Stimulated activated CD8-positive, alpha-beta memory T cell treated with anti-CD3 and anti-CD28 coated beads, Interleukin-12 subunit alpha, Interleukin-12 subunit beta, amount 100 ng/mL, for 24 hours (primary cell): ENCODE measurements at regions not wholly inside any gene's neighbourhood (a gene's known extent, or its start where the extent isn't known, plus 50 kb on each side); places are given as distances from the start of the nearest gene placed in this dataset.
"Not testable (repeated sequence)": the region's sequence is repeated elsewhere in the genome, so short reads cannot be mapped to it uniquely, and the experiment has no call there.

Experiments used
- DNase-seq: peaks from one replicate; pipeline ENCODE4 v3.0.0-alpha.2; 2020; ENCODE audit errors: extremely low read depth

DNA sequence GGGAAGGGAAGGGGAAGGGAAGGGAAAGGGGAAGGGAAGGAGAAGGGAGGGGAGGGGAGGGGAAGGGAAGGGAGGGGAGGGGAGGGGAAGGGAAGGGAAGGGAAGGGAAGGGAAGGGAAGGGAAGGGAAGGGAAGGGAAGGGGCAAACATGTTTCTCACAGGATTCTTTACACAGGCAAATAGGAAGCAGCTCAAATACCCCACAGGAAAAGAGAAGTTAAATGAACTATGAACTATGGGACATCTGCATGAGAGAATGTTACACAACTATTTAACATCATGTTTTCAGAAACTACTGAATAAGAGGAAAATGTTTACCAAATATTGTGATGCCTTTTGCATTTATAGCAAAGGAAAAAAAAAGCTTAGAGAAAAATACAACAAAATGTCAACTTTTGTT, 125.4 kb upstream of the SLC30A5 start:
- DNase-seq, result no peak

DNA sequence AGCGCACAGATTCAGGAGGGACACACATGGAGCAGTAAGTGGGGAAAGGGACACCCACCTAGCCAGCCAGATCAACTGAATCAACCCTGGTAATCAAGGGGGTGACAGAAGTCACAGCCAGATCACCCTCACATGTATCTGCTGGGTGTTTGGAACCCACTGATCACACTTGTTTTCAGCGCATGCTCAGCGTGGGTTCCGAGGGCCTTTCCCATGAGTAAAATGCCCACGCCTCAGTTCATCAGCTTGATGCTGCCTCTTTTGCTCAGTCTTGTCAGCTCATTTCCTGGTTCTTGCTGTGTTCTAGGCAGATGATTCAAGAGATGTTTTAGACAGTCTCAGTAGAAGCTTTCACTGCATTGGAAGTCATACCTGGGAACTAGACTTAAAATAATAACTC, 123.2 kb upstream of the SLC30A5 start:
- DNase-seq, result no peak

DNA sequence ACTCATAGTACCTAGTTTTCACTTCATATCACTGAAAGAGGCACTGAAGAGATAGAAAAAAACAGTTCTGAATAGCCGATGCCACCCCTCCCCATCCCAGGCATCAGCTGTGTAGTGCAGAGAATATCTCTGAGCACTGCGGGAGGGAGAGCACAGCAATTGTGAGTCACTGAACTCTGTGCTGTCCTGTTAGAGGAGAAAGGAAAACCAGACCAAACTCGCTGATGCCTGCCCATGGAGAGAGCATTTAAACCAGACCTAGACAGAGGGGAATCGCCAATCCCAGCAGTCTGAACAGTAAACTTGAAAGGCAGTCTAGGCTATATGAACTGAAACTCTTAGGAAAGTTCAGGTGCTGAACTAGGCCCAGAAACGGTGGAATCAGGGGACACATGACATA, 120.1 kb upstream of the SLC30A5 start:
- DNase-seq, result no peak

DNA sequence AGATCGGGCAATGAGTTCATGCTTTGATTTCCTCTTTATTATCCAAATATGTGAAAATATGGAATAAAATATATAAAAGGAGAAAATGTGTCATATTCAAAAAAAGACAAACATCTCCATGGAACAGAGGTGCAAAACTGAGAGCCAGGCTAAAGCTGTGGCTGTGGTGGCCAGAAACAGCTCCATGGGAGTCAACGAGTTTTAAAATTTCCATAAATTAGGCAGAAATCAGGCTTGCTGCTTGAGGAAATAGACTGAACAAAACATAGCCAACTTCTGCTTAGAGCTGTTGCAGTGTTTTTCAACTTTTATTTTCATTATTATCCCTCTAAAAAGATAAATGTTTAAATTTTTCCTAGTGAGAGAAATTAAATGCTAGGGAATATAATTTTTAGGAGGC, 110.8 kb upstream of the SLC30A5 start:
- DNase-seq, result no peak

DNA sequence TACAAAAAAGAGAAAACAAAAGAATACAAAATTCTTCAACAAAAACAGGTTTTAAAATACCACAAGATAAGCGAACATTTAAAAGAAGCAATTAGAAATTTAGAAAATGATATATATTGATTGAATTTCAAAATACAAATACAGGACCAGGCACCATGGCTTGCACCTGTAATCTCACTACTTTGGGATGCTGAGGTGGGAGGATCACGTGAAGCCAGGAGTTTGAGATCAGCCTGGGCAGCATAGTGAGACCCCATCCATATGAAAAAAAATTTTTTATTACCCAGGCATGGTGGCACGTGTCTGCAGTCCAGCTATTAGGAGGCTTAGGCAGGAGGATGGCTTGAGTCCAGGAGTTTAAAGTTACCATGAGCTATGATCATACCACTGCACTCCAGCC, 109.9 kb upstream of the SLC30A5 start:
- no peak for DNase-seq

DNA sequence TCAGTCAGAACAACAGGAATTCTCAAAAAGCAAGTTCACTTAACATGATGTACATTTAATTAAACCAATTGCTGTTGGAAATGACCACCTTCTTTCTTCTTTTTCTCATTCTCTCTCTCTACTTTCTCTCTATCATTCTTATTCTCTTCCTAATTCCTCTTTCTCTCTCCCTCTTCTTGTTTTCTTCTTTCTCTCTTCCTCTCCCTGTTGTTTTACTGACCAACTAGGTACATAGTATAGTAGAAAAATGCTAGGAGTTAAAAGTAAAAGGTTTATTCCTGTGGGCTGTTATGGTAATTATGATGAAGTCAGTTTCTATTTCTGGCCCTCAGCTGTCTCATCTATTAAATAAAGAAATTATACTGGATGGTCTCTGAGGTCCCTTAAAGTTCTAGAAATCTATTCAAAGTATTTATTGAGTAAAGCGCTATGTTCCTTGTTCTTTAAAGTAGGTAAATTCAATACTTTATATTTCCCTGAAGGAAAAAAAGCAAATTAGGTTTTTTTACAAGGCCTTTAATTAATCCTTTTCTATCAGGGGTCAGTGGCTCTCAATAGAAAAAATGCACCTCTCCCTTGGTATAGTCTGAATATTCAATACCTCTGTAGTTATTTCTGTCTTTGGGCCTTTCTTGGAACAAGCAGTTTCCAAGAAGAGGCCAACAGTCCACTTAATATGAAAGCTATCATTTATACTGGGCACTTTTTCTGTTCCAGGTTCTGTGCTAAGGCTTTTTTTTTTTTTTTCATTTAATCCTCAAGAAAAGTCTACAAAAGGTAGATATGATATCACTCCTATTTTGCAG, 102.3 kb upstream of the SLC30A5 start:
- no peak for DNase-seq

DNA sequence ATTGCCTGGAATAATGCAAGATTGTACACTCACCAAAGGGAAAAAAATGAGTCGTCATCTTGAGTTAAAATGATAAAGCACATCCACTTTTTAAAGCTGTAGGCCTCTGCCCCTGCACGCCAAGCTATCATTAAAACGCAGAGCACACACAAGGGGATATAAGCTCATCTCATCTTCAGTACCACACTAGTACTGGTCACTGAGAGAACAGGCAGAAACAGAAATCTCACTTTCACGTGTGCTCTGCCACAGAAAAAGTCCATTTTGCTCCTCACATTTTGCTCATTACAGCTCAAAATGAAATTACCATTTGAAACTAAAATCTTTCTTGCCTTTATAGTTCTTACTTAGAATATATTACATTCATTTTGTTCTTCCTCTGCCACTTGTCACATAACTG, 99.2 kb upstream of the SLC30A5 start:
- DNase-seq, result no peak

DNA sequence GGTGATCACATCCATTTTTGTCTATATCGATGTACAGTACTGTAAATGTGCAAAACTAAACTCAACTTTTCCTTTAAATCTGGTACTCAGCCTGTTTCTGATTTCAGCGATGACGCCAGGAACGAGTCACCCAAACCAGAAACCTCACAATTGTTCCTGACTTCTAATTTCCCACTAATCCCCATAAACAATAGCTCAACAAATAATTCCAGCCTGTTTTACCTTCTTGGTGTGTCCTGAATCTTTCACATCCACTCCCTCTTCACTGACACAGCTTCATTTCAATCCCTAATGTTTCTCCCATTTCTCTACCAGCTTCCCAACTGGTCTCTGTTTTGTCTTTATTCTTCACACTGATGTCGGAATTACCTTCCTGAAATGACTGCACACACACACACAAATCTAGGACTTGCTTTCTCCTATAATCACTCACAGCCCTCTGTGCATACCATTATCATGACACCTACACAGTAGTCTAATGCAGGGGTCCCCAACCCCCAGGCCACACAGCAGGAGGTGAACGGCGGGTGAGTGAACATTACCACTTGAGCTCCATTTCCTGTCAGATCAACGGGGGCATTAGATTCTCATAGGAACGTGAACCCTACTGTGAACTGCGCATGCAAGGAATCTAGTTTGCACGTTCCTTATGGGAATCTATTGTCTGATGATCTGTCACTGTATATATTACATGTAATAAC, 97.8 kb upstream of the SLC30A5 start:
- no peak for DNase-seq

DNA sequence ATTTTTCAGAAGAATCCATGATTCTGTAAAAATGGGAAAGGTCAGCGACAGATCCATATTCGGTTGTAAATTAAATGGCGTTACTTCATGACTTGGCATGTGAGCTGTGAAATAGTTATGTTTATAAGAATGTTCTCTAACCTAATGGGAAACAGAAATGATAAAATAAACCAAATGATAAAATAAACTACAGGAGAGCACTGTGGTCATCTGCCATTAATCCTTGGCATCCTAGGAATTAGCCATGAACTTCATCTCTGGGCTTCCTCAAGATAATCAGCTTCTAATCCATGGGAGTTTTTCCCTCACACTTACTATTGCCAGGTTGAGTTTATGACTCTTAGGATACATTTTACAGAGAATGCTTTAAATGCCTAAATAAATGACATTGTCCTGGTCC, 94.6 kb upstream of the SLC30A5 start:
- DNase-seq, result no peak

DNA sequence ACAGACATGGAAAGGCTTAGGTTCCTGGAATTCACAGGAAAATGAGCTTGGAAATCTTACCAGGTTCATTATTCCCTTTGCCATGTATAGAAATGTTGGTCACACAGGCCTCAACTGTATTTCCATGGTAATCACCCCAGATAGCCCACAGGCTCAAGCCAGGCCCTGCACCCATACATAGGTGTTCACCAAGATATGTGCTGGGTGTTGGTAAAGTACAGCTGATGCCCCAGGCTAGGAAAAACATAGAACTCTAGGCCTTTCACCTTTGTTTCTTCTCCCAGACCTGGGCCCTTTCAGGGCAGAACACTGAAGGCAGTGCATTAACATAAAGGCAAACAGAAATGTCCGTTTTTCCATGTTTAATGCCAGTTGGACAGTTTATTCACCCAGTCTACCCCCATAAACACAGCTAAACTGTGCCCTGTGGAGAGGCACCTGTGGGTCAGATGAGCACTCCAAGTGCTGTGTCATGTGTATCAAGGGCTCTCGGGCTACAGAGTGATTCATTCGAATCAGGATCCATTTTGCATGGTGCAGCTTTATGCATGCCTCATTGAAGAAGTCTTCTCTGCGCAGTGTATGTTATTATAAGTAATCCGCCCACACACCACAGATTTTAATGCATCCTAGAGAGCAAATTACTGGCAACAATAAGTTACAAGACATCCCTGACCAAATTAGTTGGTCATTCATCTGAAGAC, 93.4 kb upstream of the SLC30A5 start:
- no peak for DNase-seq

DNA sequence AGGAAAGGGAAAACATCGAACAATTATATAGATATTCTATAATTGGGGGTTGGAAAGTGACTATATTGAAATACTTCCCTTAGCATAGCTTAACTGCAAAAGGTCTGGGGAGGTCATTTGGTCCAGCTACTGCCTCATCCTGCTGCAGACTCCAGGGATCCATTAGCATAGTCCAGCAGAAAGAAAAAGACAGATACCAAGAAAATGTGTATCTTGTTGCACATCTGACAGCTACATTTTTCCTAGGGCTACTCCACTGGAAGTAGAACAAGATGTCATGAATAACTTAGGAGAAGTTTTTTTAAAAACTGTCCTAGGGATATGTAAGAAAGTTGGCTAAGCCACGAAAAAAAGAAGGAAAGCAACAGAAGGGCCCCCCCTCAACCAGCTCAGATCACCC, 92.9 kb upstream of the SLC30A5 start:
- DNase-seq, result no peak

DNA sequence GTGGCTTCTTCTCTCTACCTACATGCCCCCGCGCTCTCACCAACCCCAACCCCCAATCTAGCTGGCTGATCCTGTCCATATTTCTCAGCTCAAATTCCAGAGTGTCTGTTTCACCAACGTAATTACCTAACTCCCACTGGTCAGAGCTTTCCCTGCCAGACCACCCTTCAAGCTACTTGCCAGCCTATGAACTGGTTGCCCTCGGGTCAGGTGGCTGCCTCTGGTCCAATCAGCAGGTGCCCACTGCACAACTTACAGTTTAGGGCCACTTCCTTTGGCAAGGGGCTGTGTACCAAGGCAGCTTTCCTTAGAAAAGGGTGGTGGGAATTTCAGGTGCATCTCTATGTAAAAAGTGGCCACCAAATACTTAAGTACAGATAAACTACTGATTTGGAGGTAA, 92.2 kb upstream of the SLC30A5 start:
- DNase-seq, result no peak

DNA sequence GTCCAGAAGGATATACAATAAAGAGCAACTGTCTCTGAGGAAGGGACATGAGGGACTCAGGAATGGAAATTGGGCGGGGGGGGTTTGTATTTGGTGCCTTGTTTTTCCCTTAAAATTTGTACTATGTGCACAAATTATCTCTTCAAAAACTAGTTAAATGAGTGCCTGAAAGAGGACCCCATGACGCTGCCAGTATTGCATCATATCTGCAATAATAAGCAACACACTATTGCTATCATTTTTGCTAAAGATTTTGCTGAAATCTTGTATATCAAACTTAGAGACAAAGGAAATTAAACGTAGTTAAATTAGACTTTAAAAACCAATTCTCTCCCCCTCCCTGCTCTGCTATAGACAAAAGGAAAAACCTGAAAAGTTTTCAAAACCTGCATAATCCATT, 89.7 kb upstream of the SLC30A5 start:
- no peak for DNase-seq

DNA sequence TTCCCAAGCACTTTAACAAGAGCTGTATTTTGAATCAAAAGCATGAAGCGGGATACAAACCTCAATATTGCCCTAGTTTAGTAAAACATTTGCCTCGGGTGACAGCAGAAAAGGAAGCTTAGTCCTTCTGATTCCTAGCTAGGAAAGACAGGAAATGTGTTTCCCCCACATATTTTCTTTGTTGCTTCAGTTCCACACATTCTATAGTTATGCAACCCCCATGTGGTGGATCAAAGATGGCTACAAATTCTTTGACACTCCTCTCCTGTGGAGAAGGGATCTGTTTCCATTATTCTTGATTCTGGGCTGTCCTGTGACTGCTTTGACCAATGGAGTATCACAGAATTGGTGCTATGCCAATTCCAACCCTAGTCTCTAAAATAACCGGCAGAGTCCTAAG, 89.1 kb upstream of the SLC30A5 start:
- no peak for DNase-seq

DNA sequence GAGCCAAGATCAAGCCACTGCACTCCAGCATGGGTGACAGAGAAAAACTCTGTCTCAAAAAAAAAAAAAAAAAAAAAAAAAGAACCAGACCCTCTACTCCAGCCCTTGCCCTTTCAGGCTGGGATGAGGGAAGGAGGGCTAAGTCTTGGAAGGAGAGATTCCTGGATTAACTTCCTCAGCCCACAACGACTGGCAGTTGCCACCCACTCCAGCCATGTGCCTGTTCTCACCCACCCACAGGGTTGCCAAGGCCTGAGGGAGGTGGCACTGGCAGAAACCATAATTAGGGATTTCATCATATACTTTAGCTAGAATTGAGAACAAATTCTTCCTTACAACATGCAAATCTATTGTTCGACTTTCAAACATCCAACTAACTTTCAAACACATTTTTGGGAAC, 87.8 kb upstream of the SLC30A5 start:
- DNase-seq, result no peak

DNA sequence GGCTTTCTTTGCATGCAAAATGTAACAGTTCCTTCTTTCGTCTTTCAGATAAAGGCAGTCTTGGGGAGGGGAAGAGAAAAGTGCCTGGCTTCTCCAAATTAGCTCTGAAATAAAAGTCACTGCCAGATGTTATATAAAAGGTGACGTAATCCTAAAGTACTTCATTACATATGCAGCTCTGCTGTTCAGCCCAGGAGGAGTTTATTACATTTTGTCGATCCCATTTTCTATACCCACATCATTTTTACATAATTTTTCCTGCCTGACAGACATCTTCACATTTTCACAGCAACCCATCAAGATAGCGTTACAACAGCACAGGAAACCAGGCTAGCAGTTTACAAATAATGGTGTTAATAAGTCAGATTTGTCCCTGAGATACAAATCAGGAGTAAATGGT, 86.7 kb upstream of the SLC30A5 start:
- DNase-seq, result no peak

DNA sequence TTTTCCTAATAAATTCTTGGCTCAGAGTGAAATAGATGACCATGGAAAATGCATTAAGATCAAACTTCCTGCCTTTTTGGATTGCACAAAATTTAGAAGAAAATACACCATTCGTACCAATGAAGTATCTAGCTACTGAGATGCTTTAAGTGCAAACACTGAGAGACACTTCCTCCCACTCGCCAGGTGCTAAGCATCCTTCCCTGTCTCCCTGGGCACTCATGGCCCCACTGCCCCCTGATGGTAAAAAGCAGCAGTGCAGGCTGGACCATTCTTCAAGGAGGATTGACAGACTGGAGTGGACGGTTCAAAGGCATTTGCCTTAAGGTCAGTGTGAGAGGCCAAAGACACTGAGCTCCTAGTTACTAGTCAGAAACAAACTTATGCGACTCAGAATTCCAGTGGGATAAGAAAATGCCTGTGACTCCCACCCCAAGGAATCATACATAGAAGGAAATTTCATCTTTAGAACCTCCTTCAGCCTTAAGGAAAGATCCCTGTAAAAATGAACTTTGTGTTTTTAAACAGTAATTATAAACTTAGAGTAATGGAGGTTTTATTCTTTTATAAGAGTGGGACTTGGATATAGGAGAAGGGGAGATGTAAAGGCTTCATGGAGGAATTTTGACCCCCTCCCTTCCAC, 86.0 kb upstream of the SLC30A5 start:
- peak; percentile 20 for DNase-seq

DNA sequence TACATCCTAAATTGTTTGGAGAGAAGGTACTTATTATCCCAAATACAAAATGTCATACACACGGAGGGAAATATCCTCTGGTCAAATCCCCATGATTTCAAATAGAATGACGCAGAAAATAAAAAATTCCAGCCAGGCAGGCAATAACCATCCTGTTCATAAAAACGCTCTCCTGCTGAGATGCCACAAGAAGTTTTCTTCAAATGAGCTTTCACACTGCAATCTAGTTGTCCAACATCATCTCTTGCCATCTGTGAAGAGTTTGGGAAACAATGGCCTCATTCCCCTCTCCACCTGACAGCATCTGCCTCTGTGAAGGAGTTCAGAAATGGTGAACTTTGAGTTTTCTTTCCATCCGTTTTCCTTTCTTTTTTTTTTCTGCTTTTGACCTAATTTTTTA, 83.3 kb upstream of the SLC30A5 start:
- DNase-seq, result no peak

DNA sequence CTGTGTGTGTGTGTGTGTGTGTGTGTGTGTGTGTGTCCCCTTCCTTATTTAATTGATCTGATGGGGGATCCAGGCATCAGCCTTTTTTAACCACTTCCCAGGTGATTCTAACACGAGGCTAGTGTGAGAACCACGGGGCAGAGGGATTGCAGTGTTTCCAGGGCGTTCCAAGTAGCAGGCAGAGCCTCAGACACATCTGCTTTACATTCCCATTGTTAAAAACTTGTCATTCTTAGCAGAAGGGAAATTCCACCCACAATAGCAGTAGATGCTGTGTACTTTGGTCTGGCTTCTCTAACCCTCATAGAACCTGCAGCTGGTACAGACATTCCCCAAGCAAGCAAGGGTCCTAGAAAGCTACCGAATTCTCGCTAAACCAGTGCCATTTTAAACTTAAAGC, 81.9 kb upstream of the SLC30A5 start:
- no peak for DNase-seq

DNA sequence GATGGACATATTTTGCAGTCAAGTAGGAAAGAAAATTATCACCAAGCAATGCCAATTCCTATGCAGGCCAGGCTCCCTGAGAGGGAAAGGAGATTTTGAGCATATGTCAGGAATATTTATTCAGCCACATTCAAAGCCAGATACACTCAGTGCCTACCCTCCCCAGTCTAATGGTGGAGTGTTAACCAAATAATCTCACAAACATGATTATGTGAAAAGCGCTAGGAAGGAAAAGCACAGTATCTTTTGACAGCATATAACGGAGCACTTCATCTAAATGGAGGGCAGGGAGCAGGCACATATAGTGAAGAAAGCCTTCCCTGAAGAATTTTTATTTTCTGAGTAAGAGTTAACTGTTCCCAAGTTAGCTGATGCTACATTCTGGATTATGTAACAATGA, 80.3 kb upstream of the SLC30A5 start:
- no peak for DNase-seq

DNA sequence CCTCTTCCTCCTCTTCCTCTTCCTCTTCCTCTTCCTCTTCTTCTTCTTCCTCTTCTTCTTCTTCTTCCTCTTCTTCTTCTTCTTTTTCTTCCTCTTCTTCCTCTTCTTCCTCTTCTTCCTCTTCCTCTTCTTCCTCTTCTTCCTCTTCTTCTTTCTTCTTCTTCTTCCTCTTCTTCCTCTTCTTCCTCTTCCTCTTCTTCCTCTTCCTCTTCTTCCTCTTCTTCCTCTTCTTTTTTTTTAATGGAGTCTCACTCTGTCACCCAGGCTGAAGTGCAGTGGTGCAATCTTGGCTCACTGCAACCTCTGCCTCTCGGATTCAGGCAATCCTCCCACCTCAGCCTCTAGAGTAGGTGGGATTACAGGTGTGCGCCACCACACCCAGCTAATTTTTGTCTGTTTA, 79.8 kb upstream of the SLC30A5 start:
- DNase-seq, result not testable (repeated sequence)

DNA sequence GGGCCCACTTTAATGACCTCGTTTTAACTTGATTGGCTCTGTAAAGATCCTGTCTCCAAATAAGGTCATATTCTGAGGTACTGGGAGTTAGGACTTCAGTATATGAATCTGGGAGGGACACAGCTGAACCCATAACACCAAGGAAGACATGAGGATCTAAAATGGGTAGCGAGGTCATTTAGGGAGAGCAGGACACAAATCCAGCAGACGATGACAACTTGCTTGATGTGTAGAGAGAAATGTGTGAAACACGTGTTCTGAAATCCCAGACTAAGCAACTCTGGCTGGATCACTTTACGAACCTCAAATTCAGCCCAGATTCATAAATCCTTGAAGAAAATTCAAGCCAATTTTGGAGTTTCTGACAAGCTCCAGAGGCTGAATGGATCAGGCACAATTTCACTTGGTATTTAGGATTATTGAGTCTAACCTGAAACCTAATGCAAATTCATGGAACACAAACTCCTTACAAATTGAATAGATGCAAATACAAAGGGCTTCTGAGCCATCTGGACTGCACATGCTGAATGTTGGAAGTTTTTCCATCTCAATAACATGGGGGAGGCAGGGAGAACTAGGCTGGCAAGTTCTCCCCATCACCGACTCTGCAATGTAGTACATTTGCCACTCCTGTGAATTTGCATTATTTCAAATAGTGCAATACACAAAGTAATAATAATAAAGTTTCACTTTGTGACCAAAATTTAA, 74.0 kb upstream of the SLC30A5 start:
- DNase-seq, result no peak
